ENCODE measurements at regions not wholly inside any gene's neighbourhood (a gene's known extent, or its start where the extent isn't known, plus 50 kb on each side); places are given as distances from the start of the nearest gene placed in this dataset.

DNA sequence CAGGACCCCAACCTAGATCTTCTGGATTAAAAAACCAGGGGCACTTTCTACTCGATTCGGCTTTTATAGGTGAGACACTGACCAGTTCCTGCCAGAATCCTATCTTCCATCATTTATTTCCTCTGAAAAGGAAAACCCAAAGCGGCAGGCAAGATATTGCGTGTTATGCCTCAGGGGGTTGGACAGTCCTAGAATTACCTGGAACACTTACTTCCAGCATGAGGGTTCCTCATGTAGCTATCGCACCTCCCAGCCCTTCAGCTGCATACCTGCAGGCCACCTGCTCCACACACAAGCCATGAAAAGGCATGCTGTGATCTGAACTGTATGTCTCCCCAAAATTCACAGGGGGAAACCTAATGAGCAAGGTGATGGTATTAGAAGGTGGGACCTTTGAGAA is 58.3 kb upstream of the DLG1 start:
- H3K4me2 ChIP-seq (ENCODE audit: insufficient read depth in 1 of 2, low read depth in 2 of 2, low read length in 2 of 2) = no peak overlapping the region
- no peak overlapping the region for H3K23ac ChIP-seq (ENCODE audit: insufficient read length)
- POLR2A ChIA-PET (ENCODE audit: partially characterized antibody) = no interaction called here
- H2BK20ac ChIP-seq (ENCODE audit: low read length) = no peak overlapping the region
- DNase-seq (ENCODE audit: low read depth in 1 of 2, low spot score in 2 of 2) (no peak), FAIRE-seq (no peak)
- H4K91ac ChIP-seq (replicated peaks; ENCODE audit: insufficient read length, low read length) = no peak overlapping the region
- H3K79me1 ChIP-seq (ENCODE audit: low read depth, low read length) = no peaks in the 10 kb centered on the region
- no peaks in the 10 kb centered on the region for H3K23me2 ChIP-seq (ENCODE audit: low read depth, low read length)
- no peaks in the 10 kb centered on the region for H3K36me3 ChIP-seq (ENCODE audit: control insufficient read depth in 2 of 4, insufficient read depth in 4 of 4, low read length in 3 of 4)
- H2BK15ac ChIP-seq (ENCODE audit: low read length) = no peak overlapping the region
- no peak overlapping the region for H3K27ac ChIP-seq (ENCODE audit: low read depth, low read length)
- H4K20me1 ChIP-seq (replicated peaks in 1 of 2; ENCODE audit: control insufficient read depth in 1 of 2, insufficient read depth in 2 of 2, low read length in 2 of 2) = no peaks in the 10 kb centered on the region
- CTCF ChIA-PET (ENCODE audit: partially characterized antibody) = interaction anchor here (0.6 to 1.2 kb wide), 2 partner anchors 11 to 156 kb away, joined by 3 read pairs; no protein-coding TSS in a partner anchor
- peaks cover 24 to 29% of the 10 kb centered on the region in 2 experiments for H3K9me3 ChIP-seq (ENCODE audit: insufficient read depth in 2 of 2, low read depth in 1 of 2, low read length in 1 of 2)
- H3K27me3 ChIP-seq (replicated peaks in 1 of 4; ENCODE audit: control insufficient read depth in 3 of 4, extremely low read depth in 1 of 4, insufficient read depth in 3 of 4, low read length in 3 of 4) = no peaks in the 10 kb centered on the region; a peak in 1 of 7 replicates
- no peak overlapping the region for H4K5ac ChIP-seq (ENCODE audit: insufficient read length, low read depth, low read length)
- no peak overlapping the region for H3K4ac ChIP-seq (replicated peaks; ENCODE audit: insufficient read length, low read depth, low read length)
- no peak overlapping the region for H2BK5ac ChIP-seq (ENCODE audit: low read depth, low read length)
- H2BK12ac ChIP-seq (ENCODE audit: low read depth, low read length) = no peak overlapping the region
- no peak overlapping the region for H3K4me3 ChIP-seq (ENCODE audit: extremely low read depth in 1 of 4, insufficient read depth in 2 of 4, low read depth in 3 of 4, low read length in 4 of 4)
- H3K56ac ChIP-seq (replicated peaks; ENCODE audit: insufficient read length, low read depth, low read length) = no peak overlapping the region
- H3K4me1 ChIP-seq (replicated peaks in 1 of 4; ENCODE audit: control insufficient read depth in 3 of 4, insufficient read depth in 4 of 4, low read length in 3 of 4) = peaks cover 0 to 6% (median under 1%) of the 10 kb centered on the region in 4 experiments; a peak in 3 of 7 replicates
- no peak overlapping the region for H3K18ac ChIP-seq (ENCODE audit: extremely low read depth, low read length)
- no peak overlapping the region for H4K8ac ChIP-seq (ENCODE audit: extremely low read depth, insufficient read depth, low read length)
- H3K79me2 ChIP-seq (ENCODE audit: control insufficient read depth in 1 of 2, insufficient read depth in 2 of 2, low read length in 2 of 2) = no peaks in the 10 kb centered on the region
- no peak overlapping the region for H2AFZ ChIP-seq (ENCODE audit: low read length)
- no peak overlapping the region for H2BK120ac ChIP-seq (replicated peaks; ENCODE audit: low read depth, low read length)
- WGBS, 2 experiments (ENCODE audit: extremely low coverage in 1 of 2, insufficient coverage in 1 of 2, insufficient read length in 1 of 2, insufficient replicate concordance in 2 of 2, low coverage in 1 of 2, low lambda C conversion rate in 2 of 2, missing lambda C conversion rate in 1 of 2) = 94% methylated on average over 5 of the region's 5 CpGs; no CpG with 5 or more reads in 1 of the 2 experiments
- H2AK5ac ChIP-seq (ENCODE audit: low read depth, low read length) = no peak overlapping the region
- no peak overlapping the region for H3K14ac ChIP-seq (ENCODE audit: insufficient read length)
- H3K9ac ChIP-seq (replicated peaks in 1 of 4; ENCODE audit: extremely low read depth in 1 of 4, low read depth in 3 of 4, low read length in 3 of 4) = no peak overlapping the region
- no peak for TF ChIP-seq SAP30 (IDR thresholded peaks at IDR 0.05; ENCODE audit: insufficient read depth, insufficient replicate concordance, low read length)
- no peak for TF ChIP-seq NANOG (IDR thresholded peaks at IDR 0.05; ENCODE audit: insufficient read depth, low read depth, low read length, poor library complexity, severe bottlenecking)

Data from H1 (cell line).